ENCODE measurements at regions not wholly inside any gene's neighbourhood (a gene's known extent, or its start where the extent isn't known, plus 50 kb on each side); places are given as distances from the start of the nearest gene placed in this dataset.

DNA sequence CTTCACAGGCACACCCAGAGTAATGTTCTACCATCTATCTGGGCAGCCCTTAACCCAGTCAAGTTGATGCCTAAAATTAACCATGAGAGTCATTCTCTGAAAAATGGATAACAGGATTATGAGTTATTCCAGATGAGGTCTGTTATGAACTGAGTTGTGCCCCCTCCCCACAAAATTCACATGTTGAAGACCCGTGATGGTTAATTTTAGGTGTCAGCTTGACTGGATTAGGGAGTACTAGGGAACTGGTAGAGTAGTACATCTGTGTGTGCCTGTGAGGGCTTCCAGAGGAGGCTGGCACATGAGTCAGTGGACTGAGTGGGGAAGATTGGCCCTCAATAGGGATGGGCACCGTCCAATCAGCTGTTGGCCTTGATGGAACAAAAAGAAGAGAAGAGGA lies 110.4 kb upstream of the MYCN start:
- Histone ChIP-seq H3K4me3 (no peak overlapping the region), H3K27me3 (ENCODE audit: low read depth) (no peaks in the 10 kb centered on the region), H3K36me3 (replicated peaks) (no peaks in the 10 kb centered on the region), H3K4me1 (no peaks in the 10 kb centered on the region), H3K9me3 (no peaks in the 10 kb centered on the region)
- in situ Hi-C loops (cut with MboI; ENCODE audit: low sequenced_read_pairs): no loop called here
- DNase-seq (ENCODE audit: low spot score in 2 of 2): no peak

DNA sequence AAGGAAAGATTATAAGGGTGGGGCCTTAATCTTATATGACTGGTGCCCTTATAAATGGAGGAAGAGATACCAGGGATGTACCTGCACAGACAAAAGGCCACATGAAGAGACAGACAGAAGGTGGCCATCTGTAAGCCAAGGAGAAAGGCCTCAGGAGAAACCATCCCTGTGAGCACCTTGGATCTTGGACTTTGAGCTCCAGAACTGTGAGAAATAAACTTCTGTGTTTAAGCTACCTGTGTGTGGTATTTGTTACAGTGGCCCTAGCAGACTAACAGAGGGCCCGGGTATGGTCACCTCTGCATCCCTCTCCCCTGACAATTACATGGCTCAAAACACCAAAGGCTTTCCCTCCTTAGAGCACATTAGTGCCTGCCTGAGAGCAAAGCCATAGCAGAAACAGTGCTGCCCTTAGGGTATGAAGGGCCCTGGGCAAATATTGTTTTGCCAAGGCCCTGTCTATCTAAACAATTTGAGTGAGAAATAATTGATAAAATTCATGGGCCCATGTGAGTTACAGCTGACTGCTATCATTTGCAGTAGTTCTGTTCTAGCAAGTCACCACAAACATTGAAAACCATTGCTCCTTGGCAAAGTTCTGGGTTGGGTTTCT lies 109.3 kb upstream of the MYCN start:
- H3K9me3 ChIP-seq: no peaks in the 10 kb centered on the region
- H3K4me3 ChIP-seq: no peak overlapping the region
- in situ Hi-C loops (cut with MboI; ENCODE audit: low sequenced_read_pairs): no loop called here
- no peaks in the 10 kb centered on the region for H3K27me3 ChIP-seq (ENCODE audit: low read depth)
- H3K4me1 ChIP-seq: no peaks in the 10 kb centered on the region
- H3K36me3 ChIP-seq (replicated peaks): no peaks in the 10 kb centered on the region
- DNase-seq (ENCODE audit: low spot score in 2 of 2): no peak

DNA sequence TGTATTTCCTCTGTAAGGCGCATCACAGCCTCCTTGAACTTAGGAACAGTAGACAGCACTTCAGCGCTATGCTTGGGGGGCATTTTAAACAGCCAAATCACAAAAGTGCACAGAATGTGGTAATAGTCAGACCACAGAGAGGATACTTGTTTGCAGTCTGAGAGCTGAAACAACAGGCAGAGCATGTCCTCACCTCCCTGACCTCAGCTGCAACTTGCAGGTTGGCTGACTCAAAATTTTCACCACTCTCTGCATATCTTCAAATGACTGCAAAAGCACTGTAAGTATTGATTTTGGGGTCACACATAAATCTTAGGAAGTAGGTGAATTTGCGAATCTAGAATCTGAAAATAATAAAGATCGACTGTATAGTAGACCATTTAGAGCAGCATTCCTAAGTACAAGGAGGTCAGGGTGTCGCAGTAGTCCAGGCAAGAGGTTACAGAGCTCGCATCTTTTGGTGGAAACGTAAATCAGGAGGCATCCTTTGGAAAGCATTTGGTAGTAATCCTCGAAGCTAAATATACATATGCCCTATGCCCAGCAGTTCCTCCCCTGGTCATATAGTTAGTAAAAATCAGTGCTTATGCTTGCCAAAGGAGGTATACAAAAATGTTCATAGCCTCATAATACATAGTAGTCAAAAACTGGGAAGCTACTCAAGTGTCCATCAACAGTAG lies 108.2 kb upstream of the MYCN start:
- Histone ChIP-seq H3K9me3 (no peaks in the 10 kb centered on the region), H3K36me3 (replicated peaks) (no peaks in the 10 kb centered on the region), H3K4me1 (no peaks in the 10 kb centered on the region), H3K4me3 (no peak overlapping the region), H3K27me3 (ENCODE audit: low read depth) (no peaks in the 10 kb centered on the region)
- in situ Hi-C loops (cut with MboI; ENCODE audit: low sequenced_read_pairs): no loop called here
- DNase-seq (ENCODE audit: low spot score in 2 of 2): no peak

DNA sequence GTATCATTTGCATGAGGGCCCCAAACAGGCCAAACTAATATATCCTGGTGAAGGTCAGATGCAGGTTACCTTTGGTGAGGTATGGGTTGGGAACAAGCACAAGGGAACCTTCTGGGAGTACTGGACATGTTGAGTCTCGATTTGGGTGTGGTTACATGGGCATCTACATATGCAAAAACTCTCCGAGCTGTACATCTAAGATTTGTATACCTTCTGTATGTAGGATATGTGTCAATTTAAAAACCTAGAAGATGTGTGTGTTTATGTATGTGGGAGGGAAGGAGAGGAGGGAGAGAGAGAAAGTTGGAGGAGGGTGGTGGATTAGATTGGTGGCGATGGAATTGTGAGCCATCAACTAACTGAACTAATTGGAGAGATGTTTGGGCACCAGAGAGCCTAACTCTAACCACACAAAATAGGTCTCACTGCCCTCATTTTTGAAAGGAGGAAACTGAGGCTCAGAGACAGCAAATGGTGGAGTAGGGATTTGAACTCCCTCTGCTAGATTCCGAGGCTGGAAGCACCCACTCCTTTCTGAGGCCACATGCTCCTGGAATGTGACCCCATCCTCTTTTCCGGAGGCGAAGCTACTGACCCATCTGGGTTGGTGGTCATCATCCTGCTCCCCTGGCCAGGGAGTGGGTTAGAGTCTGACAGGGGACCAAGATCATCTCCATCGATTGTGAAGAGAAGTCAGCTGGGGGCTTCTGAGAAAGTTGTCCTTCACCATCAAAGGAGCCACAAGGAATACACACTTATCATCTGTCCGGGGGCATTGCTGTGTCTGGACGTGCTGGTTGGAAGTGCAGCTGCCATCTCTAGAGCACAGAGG lies 107.3 kb upstream of the MYCN start:
- no peaks in the 10 kb centered on the region for H3K36me3 ChIP-seq (replicated peaks)
- H3K27me3 ChIP-seq (ENCODE audit: low read depth): no peaks in the 10 kb centered on the region
- in situ Hi-C loops (cut with MboI; ENCODE audit: low sequenced_read_pairs): no loop called here
- H3K4me1 ChIP-seq: no peaks in the 10 kb centered on the region
- H3K4me3 ChIP-seq: no peak overlapping the region
- no peak for DNase-seq (ENCODE audit: low spot score in 2 of 2)
- no peaks in the 10 kb centered on the region for H3K9me3 ChIP-seq

DNA sequence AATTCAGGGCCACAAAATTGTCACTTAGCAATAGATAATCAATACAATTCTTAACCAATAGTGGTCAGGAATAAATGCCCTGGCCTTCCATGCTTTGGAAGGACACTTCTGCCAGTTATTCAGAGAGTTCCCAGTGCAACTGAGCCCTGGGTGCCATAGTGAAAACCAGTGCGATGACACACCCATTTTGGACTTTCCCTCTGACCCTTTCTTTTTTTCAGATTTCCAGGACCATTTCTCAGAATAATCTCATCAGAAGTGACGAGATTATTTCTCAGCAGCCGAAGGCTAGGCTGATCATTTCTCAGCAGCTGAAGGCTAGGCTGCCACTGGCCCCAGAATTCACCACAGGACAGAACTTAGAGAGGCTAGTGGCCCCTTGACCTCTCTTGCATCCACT lies 106.6 kb upstream of the MYCN start:
- Histone ChIP-seq H3K27me3 (ENCODE audit: low read depth) (no peaks in the 10 kb centered on the region), H3K4me3 (no peak overlapping the region), H3K36me3 (replicated peaks) (no peaks in the 10 kb centered on the region), H3K4me1 (no peaks in the 10 kb centered on the region), H3K9me3 (no peaks in the 10 kb centered on the region)
- in situ Hi-C loops (cut with MboI; ENCODE audit: low sequenced_read_pairs): no loop called here
- DNase-seq (ENCODE audit: low spot score in 2 of 2): no peak

DNA sequence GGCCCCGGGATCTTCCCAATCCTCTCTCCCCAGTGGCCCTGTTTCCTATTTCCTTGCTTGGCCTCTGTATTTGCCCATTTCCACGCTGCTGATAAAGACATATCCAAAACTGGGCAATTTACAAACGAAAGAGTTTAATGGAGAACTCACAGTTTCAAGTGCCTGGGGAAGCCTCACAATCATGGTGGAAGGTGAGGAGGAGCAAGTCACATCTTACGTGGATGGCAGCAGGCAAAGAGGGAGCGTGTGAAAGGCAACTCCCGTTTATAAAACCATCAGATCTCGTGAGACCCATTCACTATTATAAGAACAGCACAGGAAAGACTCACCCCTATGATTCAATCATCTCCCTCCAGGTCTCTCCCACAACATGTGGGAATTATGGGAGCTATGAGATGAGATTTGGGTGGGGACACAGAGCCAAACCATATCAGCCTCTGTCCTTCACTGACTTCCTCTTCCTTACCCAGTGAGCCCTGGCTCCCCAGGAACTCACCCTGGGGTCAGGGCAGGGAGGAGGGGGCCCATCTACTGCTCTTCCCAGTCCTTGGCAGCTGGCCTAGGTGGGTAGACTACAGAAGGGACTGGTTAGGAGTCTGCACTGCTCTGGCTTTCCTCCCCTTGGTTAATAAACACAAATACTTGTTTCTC lies 105.8 kb upstream of the MYCN start:
- H3K4me3 ChIP-seq: no peak overlapping the region
- DNase-seq (ENCODE audit: low spot score in 2 of 2): no peak
- H3K9me3 ChIP-seq: no peaks in the 10 kb centered on the region
- no peaks in the 10 kb centered on the region for H3K27me3 ChIP-seq (ENCODE audit: low read depth)
- H3K36me3 ChIP-seq (replicated peaks): no peaks in the 10 kb centered on the region
- in situ Hi-C loops (cut with MboI; ENCODE audit: low sequenced_read_pairs): no loop called here
- H3K4me1 ChIP-seq: no peaks in the 10 kb centered on the region

DNA sequence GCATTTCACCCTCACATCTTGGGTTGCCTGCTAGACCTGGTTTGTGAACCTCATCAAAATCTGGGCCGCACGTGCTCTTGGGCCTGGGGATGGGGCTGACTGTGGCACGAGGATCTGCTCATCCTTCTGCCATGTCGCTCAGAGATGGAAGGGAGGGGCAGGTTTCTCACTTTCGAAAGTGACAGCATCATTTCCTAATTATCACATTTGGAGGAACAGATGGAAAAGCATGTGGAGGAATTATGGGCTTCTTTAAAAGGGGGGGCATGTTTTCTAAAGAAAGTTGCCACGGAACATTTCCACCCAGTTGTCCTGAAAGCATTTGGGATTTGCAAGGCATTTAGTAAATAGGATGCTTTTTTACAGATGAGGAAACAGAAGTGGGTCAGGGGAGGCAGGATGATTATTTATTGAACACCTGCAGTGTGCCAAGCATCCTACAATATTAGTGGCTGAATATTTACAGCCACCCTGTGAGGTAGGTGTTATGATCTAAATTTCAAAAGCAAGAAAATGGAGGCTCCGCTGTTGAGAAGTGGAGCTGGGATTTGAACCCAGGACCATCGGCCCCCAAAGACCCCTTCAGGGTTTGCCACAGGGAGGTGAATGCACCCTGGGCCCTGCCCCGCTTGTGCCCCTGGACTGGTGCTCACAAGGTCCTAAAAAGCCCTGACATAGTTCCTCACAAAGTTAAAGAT lies 104.2 kb upstream of the MYCN start:
- H3K4me3 ChIP-seq: no peak overlapping the region
- H3K36me3 ChIP-seq (replicated peaks): no peaks in the 10 kb centered on the region
- H3K27me3 ChIP-seq (ENCODE audit: low read depth): no peaks in the 10 kb centered on the region
- no peaks in the 10 kb centered on the region for H3K4me1 ChIP-seq
- DNase-seq (ENCODE audit: low spot score in 2 of 2): no peak
- H3K9me3 ChIP-seq: no peaks in the 10 kb centered on the region
- in situ Hi-C loops (cut with MboI; ENCODE audit: low sequenced_read_pairs): no loop called here

DNA sequence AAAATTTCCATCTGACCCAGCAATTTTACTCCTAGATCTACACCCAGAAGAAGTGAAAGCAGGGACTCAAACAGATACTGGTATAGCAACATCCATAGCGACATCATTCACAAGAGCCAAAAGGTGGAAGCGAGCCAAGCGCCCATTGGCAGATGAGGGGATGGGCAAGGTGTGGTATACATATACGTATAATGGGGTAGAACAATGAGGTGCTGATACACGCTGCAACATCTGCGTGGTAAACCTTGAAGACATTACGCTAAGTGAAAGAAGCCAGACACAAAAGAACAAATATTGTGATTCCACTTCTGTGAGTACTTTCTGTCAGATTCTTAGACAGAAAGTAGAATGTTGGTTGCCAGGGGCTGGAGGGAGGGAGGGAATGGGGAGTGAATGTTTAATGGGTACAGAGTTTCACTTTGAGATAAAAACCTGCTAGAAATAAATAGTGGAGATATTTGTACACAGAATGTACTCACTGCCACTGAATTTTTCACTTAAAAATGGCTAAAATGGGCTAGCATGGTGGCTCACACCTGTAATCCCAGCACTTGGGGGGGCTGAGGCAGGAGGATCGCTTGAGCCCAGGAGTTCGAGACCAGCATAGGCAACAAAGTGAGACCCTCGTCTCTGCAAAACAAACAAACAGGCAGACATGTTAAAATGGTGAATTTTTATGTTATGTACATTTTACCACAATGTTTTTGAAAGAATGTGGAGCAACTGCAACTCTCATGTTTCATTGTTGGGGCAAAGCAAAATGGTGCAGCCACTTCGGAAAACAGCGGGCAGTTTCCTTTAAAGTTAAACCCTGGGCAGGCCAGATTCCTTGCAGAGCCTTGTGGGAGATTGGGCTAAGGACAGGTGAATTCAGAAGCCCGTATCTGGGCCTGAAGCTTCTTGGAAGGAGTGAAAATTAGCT lies 103.4 kb upstream of the MYCN start:
- Histone ChIP-seq H3K9me3 (no peaks in the 10 kb centered on the region), H3K4me1 (no peaks in the 10 kb centered on the region), H3K27me3 (ENCODE audit: low read depth) (no peaks in the 10 kb centered on the region), H3K36me3 (replicated peaks) (no peaks in the 10 kb centered on the region), H3K4me3 (no peak overlapping the region)
- in situ Hi-C loops (cut with MboI; ENCODE audit: low sequenced_read_pairs): no loop called here
- DNase-seq (ENCODE audit: low spot score in 2 of 2): no peak

DNA sequence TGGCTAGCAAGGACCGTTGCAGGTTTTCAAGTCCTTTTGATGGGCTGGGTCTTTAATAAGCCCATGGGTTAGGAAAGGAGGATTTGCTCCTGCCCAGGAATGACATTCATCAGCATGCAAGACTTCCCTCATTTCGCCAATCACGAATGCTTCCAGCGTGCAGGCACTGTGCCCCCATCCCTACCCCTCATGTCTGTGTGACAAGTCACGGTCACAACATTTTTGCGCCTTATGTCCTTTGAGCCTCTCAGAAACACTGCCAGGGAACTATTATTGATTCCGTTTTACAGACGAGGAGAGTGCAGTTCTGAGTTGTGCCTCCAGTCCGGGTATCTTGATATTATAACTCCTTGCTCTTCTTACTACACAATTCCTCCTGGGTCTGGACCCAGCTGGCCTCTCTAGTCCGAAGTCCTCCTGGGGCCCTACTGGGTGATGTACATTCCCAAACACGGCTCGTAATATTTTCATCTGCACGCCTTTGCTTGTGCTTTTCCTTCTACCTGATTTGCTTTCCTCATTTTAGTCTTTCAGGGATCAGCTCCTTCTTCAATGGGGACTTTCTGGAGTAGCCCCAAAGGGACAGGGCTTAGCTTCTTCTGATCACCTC lies 101.8 kb upstream of the MYCN start:
- no peak overlapping the region for H3K4me3 ChIP-seq
- no peak for DNase-seq (ENCODE audit: low spot score in 2 of 2)
- H3K36me3 ChIP-seq (replicated peaks): no peaks in the 10 kb centered on the region
- no peaks in the 10 kb centered on the region for H3K9me3 ChIP-seq
- H3K4me1 ChIP-seq: no peaks in the 10 kb centered on the region
- no peaks in the 10 kb centered on the region for H3K27me3 ChIP-seq (ENCODE audit: low read depth)
- in situ Hi-C loops (cut with MboI; ENCODE audit: low sequenced_read_pairs): no loop called here

DNA sequence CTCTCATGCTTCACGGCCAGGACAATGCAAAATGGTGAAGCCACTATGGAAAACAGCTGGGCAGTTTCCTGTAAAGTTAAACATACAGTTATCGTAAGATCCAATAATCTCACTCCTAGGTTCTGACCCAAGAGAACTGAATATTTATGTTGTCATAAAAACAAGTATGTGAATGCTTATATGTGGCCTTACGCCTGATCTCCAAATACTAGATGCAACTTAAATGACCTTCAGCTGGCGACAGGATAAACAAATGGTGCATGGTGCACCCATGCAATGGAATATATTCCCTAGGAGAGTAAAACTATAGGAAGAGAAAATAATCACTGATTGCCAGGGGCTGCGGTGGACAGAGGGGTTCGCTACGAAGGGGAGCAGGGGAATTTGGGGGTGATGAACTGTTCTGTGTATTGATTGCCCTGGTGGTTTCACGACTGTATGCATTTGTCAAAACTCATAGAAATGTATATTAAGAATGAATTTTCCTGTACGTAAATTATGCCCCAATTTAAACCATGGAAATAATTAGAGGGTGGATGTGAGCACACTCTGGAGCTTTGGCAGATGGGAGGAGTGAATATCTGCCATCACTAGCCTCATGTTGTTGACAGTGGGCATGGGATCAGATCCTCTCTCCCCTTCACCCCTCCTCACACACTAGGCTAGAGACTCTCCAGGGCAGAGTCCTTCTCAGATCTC lies 100.8 kb upstream of the MYCN start:
- no peak for DNase-seq (ENCODE audit: low spot score in 2 of 2)
- in situ Hi-C loops (cut with MboI; ENCODE audit: low sequenced_read_pairs): no loop called here

DNA sequence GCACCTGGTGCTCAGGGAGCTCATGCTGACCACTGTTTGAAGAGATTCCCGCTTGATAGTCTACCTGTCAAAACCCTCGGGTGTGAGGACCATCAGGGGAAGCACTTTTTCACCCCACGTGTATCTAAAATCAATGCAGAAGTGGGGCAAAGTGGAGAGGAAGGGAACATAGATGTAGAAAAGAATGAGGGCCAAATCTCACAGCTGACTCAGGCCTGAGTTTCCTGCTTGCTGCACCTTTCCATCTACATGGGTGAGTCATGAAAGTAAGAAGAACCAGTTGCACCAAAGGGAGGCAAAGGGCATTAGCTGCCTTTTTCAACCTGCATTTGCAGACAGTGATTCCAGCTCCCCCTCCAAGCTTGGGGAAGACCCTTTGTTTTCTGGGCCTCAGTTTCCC lies 100.2 kb upstream of the MYCN start:
- no peaks in the 10 kb centered on the region for H3K9me3 ChIP-seq
- H3K4me3 ChIP-seq: no peak overlapping the region
- no peaks in the 10 kb centered on the region for H3K27me3 ChIP-seq (ENCODE audit: low read depth)
- H3K4me1 ChIP-seq: no peaks in the 10 kb centered on the region
- H3K36me3 ChIP-seq (replicated peaks): no peaks in the 10 kb centered on the region
- in situ Hi-C loops (cut with MboI; ENCODE audit: low sequenced_read_pairs): no loop called here
- no peak for DNase-seq (ENCODE audit: low spot score in 2 of 2)

More for the DNA sequence above, 100.8 kb upstream of the MYCN start:
- no peaks in the 10 kb centered on the region for H3K9me3 ChIP-seq
- no peaks in the 10 kb centered on the region for H3K36me3 ChIP-seq (replicated peaks)
- no peaks in the 10 kb centered on the region for H3K4me1 ChIP-seq
- no peak overlapping the region for H3K4me3 ChIP-seq
- H3K27me3 ChIP-seq (ENCODE audit: low read depth): no peaks in the 10 kb centered on the region

DNA sequence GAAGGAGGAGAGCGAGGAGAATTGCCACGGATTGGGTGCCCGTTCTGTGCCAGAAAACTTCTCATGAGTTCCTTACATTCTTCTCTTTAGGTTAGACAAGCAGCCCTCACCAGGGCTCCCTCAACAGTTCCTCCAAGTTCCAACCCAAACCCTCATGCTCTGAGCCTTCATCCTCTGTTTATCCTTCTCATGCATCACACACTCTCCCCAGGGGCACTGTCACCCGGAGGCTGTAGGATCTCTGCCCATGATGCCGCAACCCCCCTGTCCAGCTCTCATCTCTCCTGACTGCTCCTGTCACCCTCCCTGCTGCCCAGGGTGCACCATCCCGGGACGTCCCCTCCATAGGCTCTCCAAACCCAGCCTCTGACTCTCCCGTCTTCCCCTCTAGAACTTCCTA lies 99.4 kb upstream of the MYCN start:
- Histone ChIP-seq H3K4me3 (no peak overlapping the region), H3K9me3 (no peaks in the 10 kb centered on the region), H3K4me1 (no peaks in the 10 kb centered on the region), H3K27me3 (ENCODE audit: low read depth) (no peaks in the 10 kb centered on the region), H3K36me3 (replicated peaks) (no peaks in the 10 kb centered on the region)
- in situ Hi-C loops (cut with MboI; ENCODE audit: low sequenced_read_pairs): no loop called here
- DNase-seq (ENCODE audit: low spot score in 2 of 2): no peak
